ENCODE measurements at regions not wholly inside any gene's neighbourhood (a gene's known extent, or its start where the extent isn't known, plus 50 kb on each side); places are given as distances from the start of the nearest gene placed in this dataset.

GRCh38 chr9:120158221-120158620 is 421.7 kb downstream of the CDK5RAP2 start:
- TF ChIP-seq TAF1 (conservative IDR thresholded peaks at IDR 0.05) = no peak
- no peak for TF ChIP-seq MAX (IDR thresholded peaks at IDR 0.05)
- no peak for TF ChIP-seq ZBTB33 (IDR thresholded peaks at IDR 0.05)
- no peak for TF ChIP-seq GABPA (IDR thresholded peaks at IDR 0.05 in 1 of 2, conservative IDR thresholded peaks at IDR 0.05 in 1 of 2)
- no peak for TF ChIP-seq CTCF (IDR thresholded peaks at IDR 0.05; ENCODE audit: low read depth, low read length, missing input control)
- no peak for TF ChIP-seq JUND (IDR thresholded peaks at IDR 0.05)
- TF ChIP-seq FOXA2 (IDR thresholded peaks at IDR 0.05) = no peak
- TF ChIP-seq ATF3 (IDR thresholded peaks at IDR 0.05) = no peak
- TF ChIP-seq SP1 (IDR thresholded peaks at IDR 0.05) = no peak
- no peak for TF ChIP-seq RAD21 (IDR thresholded peaks at IDR 0.05)
- no peak for TF ChIP-seq REST (IDR thresholded peaks at IDR 0.05)

Data from liver (tissue), 3 donors.